Fibroblast of lung (primary cell): ENCODE measurements at regions not wholly inside any gene's neighbourhood (a gene's known extent, or its start where the extent isn't known, plus 50 kb on each side); places are given as distances from the start of the nearest gene placed in this dataset.

Experiments used
- CTCF ChIP-seq, 2 donors: IDR thresholded peaks in 1 of 2; conservative IDR thresholded peaks in 1 of 2; 1 replicate in 1 of 2; 2 replicates in 1 of 2; pipeline ENCODE4 v1.5.1; 2011 to 2012; ENCODE audit warnings: low read length in 2 of 2, control low read depth in 1 of 2, inconsistent platforms in 1 of 2, low read depth in 1 of 2, mild to moderate bottlenecking in 1 of 2
- EZH2 ChIP-seq: IDR thresholded peaks from 2 replicates; pipeline ENCODE4 v1.5.1; 2012; ENCODE audit warnings: low read length, control low read depth, mild to moderate bottlenecking; ENCODE audit errors: missing control alignments

GRCh38 chr3:107236655-107237337 is 140.4 kb upstream of the CCDC54 start:
- TF ChIP-seq CTCF (conservative IDR thresholded peaks at IDR 0.05 in 1 of 2, IDR thresholded peaks at IDR 0.05 in 1 of 2; ENCODE audit: low read depth in 1 of 2, low read length in 2 of 2) (no peak), EZH2 (no peak)
